ENCODE measurements at regions not wholly inside any gene's neighbourhood (a gene's known extent, or its start where the extent isn't known, plus 50 kb on each side); places are given as distances from the start of the nearest gene placed in this dataset.

DNA sequence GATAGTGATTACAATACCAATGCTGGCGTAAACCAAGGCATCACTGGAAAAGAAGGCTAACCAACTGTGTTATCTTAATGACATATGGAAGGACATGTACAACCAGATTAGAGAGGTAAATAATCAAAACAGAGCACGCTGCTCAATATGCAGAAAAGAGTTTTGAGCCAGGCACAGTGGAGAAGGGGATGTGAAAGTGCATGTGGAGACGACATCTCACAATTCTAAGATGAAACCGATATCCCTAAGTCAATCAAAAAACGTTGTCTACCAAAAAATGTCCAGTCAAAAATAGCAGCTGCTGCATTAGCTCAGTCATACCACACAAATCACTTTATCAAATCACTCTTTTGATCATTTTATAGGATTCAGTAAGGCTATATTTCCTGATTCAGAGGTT, 116.3 kb upstream of the OLIG2 start:
- no peaks in the 10 kb centered on the region for H3K36me3 ChIP-seq (ENCODE audit: control insufficient read depth, insufficient read depth, low read length)
- WGBS (ENCODE audit: insufficient coverage, low lambda C conversion rate) = 63% methylated on average over 2 of the region's 5 CpGs
- H3K27me3 ChIP-seq (ENCODE audit: control insufficient read depth, insufficient read depth, low read length) = peaks cover 9% of the 10 kb centered on the region
- no peak overlapping the region for H3K27ac ChIP-seq (ENCODE audit: low read length)
- no peaks in the 10 kb centered on the region for H3K9me3 ChIP-seq (ENCODE audit: control insufficient read depth, low read depth, low read length)
- DNase-seq = no peak
- H3K4me3 ChIP-seq (ENCODE audit: low read length) = no peak overlapping the region
- no peaks in the 10 kb centered on the region for H3K4me1 ChIP-seq (ENCODE audit: control insufficient read depth, insufficient read depth, low read length)

- DNase-seq = no peak
- no peaks in the 10 kb centered on the region for H3K36me3 ChIP-seq (ENCODE audit: control insufficient read depth, insufficient read depth, low read length)
These were observed 111.2 kb upstream of the OLIG2 start for GRCh38 chr21:32914424-32915039.

DNA sequence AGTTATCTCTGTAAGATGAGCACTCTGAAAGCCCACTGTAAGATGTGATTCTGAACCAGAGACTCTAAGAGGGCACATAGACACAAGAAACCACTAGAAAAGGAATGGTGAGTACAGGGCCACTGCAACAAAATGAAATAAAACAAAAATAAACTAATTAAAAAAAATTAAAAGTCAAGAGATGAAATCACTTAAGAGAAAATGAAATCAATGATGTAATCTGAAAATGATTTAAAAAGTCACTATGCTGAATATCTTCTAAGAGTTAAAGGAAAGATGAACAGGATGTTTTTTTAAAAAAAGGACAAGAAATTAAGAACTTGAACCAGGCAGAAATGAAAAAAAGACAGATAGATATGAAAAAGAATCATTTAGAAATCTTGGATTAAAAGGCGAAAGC, 110.6 kb upstream of the OLIG2 start:
- peaks cover 7% of the 10 kb centered on the region for H3K27me3 ChIP-seq (ENCODE audit: control insufficient read depth, insufficient read depth, low read length)
- no peak overlapping the region for H3K27ac ChIP-seq (ENCODE audit: low read length)
- no peak overlapping the region for H3K4me3 ChIP-seq (ENCODE audit: low read length)
- no peaks in the 10 kb centered on the region for H3K4me1 ChIP-seq (ENCODE audit: control insufficient read depth, insufficient read depth, low read length)
- no peak for DNase-seq
- no peaks in the 10 kb centered on the region for H3K36me3 ChIP-seq (ENCODE audit: control insufficient read depth, insufficient read depth, low read length)
- 89% methylated on average over 1 of the region's 1 CpG for WGBS (ENCODE audit: insufficient coverage, low lambda C conversion rate)
- no peaks in the 10 kb centered on the region for H3K9me3 ChIP-seq (ENCODE audit: control insufficient read depth, low read depth, low read length)

More at GRCh38 chr21:32914424-32915039, 111.2 kb upstream of the OLIG2 start:
- no peak overlapping the region for H3K27ac ChIP-seq (ENCODE audit: low read length)
- no peaks in the 10 kb centered on the region for H3K4me1 ChIP-seq (ENCODE audit: control insufficient read depth, insufficient read depth, low read length)
- 29% methylated on average over 2 of the region's 3 CpGs for WGBS (ENCODE audit: insufficient coverage, low lambda C conversion rate)
- no peak overlapping the region for H3K4me3 ChIP-seq (ENCODE audit: low read length)
- no peaks in the 10 kb centered on the region for H3K9me3 ChIP-seq (ENCODE audit: control insufficient read depth, low read depth, low read length)
- H3K27me3 ChIP-seq (ENCODE audit: control insufficient read depth, insufficient read depth, low read length) = peaks cover 4% of the 10 kb centered on the region

- no CpG with 5 or more reads among the region's 1 CpG for WGBS (ENCODE audit: insufficient coverage, low lambda C conversion rate)
- Histone ChIP-seq H3K27ac (ENCODE audit: low read length) (no peak overlapping the region), H3K27me3 (ENCODE audit: control insufficient read depth, insufficient read depth, low read length) (peaks cover 7% of the 10 kb centered on the region), H3K4me1 (ENCODE audit: control insufficient read depth, insufficient read depth, low read length) (no peaks in the 10 kb centered on the region), H3K36me3 (ENCODE audit: control insufficient read depth, insufficient read depth, low read length) (no peaks in the 10 kb centered on the region), H3K4me3 (ENCODE audit: low read length) (no peak overlapping the region), H3K9me3 (ENCODE audit: control insufficient read depth, low read depth, low read length) (no peaks in the 10 kb centered on the region)
- DNase-seq = no peak
These were observed 109.6 kb upstream of the OLIG2 start for GRCh38 chr21:32916088-32916487.

DNA sequence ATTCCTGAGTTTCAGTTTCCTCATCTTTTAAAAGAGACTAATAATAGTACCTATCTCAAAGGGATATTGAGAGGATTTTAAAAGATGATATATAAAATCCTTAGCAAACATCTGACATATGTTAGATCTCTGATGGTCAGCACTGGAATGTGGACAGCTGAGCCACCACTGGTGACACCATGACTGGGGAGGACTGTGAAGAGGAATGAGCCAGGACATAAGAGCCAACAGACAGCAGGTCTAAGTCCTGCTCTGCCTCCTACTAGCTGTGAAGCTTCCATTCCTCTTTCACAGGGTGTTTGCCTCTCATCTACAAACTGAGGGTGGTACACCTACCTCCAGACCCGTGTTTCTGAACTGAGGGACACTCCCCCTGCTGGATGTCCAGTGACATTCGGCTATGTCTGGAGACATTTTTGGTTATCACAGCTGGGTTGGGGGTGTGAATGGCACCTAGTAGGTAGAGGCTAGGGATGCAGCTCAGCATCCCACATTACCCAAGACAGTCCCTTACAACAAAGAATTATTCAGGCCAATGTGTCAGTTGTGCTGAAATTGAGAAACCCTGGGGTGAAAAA, 109.1 kb upstream of the OLIG2 start:
- H3K4me1 ChIP-seq (ENCODE audit: control insufficient read depth, insufficient read depth, low read length) = no peaks in the 10 kb centered on the region
- no peak for DNase-seq
- no peak overlapping the region for H3K27ac ChIP-seq (ENCODE audit: low read length)
- H3K27me3 ChIP-seq (ENCODE audit: control insufficient read depth, insufficient read depth, low read length) = peaks cover 7% of the 10 kb centered on the region
- no CpG with 5 or more reads among the region's 2 CpGs for WGBS (ENCODE audit: insufficient coverage, low lambda C conversion rate)
- no peaks in the 10 kb centered on the region for H3K36me3 ChIP-seq (ENCODE audit: control insufficient read depth, insufficient read depth, low read length)
- no peak overlapping the region for H3K4me3 ChIP-seq (ENCODE audit: low read length)
- H3K9me3 ChIP-seq (ENCODE audit: control insufficient read depth, low read depth, low read length) = no peaks in the 10 kb centered on the region

DNA sequence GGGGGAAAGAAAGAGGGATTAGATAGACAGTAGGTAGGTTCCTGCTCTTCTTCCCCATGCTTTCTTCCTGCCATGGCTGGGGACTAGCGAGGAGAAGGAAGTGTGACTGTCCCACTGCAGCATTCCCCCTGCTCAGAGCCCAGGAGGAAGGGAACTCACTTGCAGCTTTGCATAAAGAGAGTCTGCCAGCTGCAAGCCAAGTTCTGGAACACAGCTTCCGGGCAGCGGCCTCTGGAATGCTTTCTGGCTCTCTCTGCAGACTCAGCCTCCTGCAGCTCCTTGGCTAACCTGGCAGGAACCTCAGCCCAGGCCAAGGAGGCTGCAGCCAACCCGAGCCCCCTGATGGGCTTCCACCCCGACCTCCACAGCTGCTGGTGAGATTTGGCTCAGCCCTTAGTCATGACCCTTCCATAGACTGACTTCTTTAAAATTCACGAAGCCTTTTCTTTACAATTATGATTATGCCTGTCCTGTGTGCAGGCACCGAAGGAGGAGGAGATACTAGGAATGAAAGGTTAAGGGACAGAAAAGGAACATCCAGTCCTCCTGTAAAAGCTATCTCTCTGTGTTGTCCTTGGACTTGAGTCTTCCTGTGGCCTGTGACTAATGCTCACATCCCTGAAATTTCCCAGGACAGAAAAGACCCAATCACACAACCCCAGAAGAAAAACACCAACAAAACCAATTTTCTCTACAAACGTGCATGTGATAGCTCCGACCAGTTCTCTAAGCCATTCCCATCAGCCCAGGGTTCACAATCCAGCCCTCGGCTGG, 108.2 kb upstream of the OLIG2 start:
- no CpG with 5 or more reads among the region's 10 CpGs for WGBS (ENCODE audit: insufficient coverage, low lambda C conversion rate)
- no peak for DNase-seq
- H3K27me3 ChIP-seq (ENCODE audit: control insufficient read depth, insufficient read depth, low read length) = peaks cover 7% of the 10 kb centered on the region

GRCh38 chr21:32918478-32919120, 107.1 kb upstream of the OLIG2 start:
- H3K9me3 ChIP-seq (ENCODE audit: control insufficient read depth, low read depth, low read length) = no peaks in the 10 kb centered on the region
- no peak overlapping the region for H3K27ac ChIP-seq (ENCODE audit: low read length)
- no peak for DNase-seq
- H3K4me3 ChIP-seq (ENCODE audit: low read length) = no peak overlapping the region
- no peaks in the 10 kb centered on the region for H3K4me1 ChIP-seq (ENCODE audit: control insufficient read depth, insufficient read depth, low read length)
- H3K27me3 ChIP-seq (ENCODE audit: control insufficient read depth, insufficient read depth, low read length) = peaks cover 7% of the 10 kb centered on the region
- 93% methylated on average over 3 of the region's 11 CpGs for WGBS (ENCODE audit: insufficient coverage, low lambda C conversion rate)
- H3K36me3 ChIP-seq (ENCODE audit: control insufficient read depth, insufficient read depth, low read length) = no peaks in the 10 kb centered on the region

More for the DNA sequence above, 108.2 kb upstream of the OLIG2 start:
- Histone ChIP-seq H3K36me3 (ENCODE audit: control insufficient read depth, insufficient read depth, low read length) (no peaks in the 10 kb centered on the region), H3K4me1 (ENCODE audit: control insufficient read depth, insufficient read depth, low read length) (no peaks in the 10 kb centered on the region), H3K27ac (ENCODE audit: low read length) (no peak overlapping the region), H3K9me3 (ENCODE audit: control insufficient read depth, low read depth, low read length) (no peaks in the 10 kb centered on the region), H3K4me3 (ENCODE audit: low read length) (no peak overlapping the region)

DNA sequence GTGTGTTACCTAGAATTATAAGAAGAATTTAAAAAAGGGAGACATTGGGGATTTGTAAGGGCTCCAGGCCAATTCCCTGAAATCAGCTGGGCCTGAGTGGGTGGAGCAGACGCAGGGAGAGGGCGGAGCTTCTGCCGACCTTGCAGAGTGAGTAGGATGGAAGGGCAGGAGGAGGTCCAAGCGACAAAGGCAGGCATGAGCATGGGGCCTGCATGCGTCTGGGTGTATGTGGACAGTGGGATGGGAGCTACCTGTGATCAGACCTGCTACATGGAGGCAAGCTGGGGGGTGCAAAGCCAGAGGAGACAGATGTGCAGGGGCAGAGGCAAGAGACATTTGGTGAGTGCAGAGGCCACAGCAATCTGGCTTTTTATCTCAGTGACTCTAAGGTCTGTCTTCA, 105.3 kb upstream of the OLIG2 start:
- peaks cover 7% of the 10 kb centered on the region for H3K27me3 ChIP-seq (ENCODE audit: control insufficient read depth, insufficient read depth, low read length)
- H3K27ac ChIP-seq (ENCODE audit: low read length) = no peak overlapping the region
- no peak for DNase-seq
- no CpG with 5 or more reads among the region's 5 CpGs for WGBS (ENCODE audit: insufficient coverage, low lambda C conversion rate)
- H3K4me3 ChIP-seq (ENCODE audit: low read length) = no peak overlapping the region
- H3K36me3 ChIP-seq (ENCODE audit: control insufficient read depth, insufficient read depth, low read length) = no peaks in the 10 kb centered on the region
- no peaks in the 10 kb centered on the region for H3K4me1 ChIP-seq (ENCODE audit: control insufficient read depth, insufficient read depth, low read length)
- no peaks in the 10 kb centered on the region for H3K9me3 ChIP-seq (ENCODE audit: control insufficient read depth, low read depth, low read length)

GRCh38 chr21:32921632-32922230, 104.0 kb upstream of the OLIG2 start:
- DNase-seq = no peak
- Histone ChIP-seq H3K36me3 (ENCODE audit: control insufficient read depth, insufficient read depth, low read length) (no peaks in the 10 kb centered on the region), H3K27me3 (ENCODE audit: control insufficient read depth, insufficient read depth, low read length) (peaks cover 4% of the 10 kb centered on the region), H3K4me3 (ENCODE audit: low read length) (no peak overlapping the region), H3K27ac (ENCODE audit: low read length) (no peak overlapping the region), H3K9me3 (ENCODE audit: control insufficient read depth, low read depth, low read length) (no peaks in the 10 kb centered on the region), H3K4me1 (ENCODE audit: control insufficient read depth, insufficient read depth, low read length) (no peaks in the 10 kb centered on the region)
- 100% methylated on average over 1 of the region's 7 CpGs for WGBS (ENCODE audit: insufficient coverage, low lambda C conversion rate)

- no peaks in the 10 kb centered on the region for H3K9me3 ChIP-seq (ENCODE audit: control insufficient read depth, low read depth, low read length)
- H3K27ac ChIP-seq (ENCODE audit: low read length) = no peak overlapping the region
- no peak for DNase-seq
- no peaks in the 10 kb centered on the region for H3K36me3 ChIP-seq (ENCODE audit: control insufficient read depth, insufficient read depth, low read length)
- no peaks in the 10 kb centered on the region for H3K4me1 ChIP-seq (ENCODE audit: control insufficient read depth, insufficient read depth, low read length)
- H3K4me3 ChIP-seq (ENCODE audit: low read length) = no peak overlapping the region
- no peaks in the 10 kb centered on the region for H3K27me3 ChIP-seq (ENCODE audit: control insufficient read depth, insufficient read depth, low read length)
These were observed 100.6 kb upstream of the OLIG2 start for GRCh38 chr21:32925098-32925497.

Measured in large intestine (tissue), 3 donors.